HEK293 (cell line): ENCODE measurements at regions not wholly inside any gene's neighbourhood (a gene's known extent, or its start where the extent isn't known, plus 50 kb on each side); places are given as distances from the start of the nearest gene placed in this dataset.

Source experiments
- CTCF ChIP-seq: fragments of 450-650 bp; formaldehyde crosslinking; IDR thresholded peaks from 2 replicates; pipeline ENCODE4 v1.5.1; 2016; ENCODE audit warnings: missing biosample characterization, missing genetic modification characterization
- GFI1B ChIP-seq: fragments of 450-650 bp; formaldehyde crosslinking; IDR thresholded peaks from 2 replicates; pipeline ENCODE4 v1.5.1; 2016; ENCODE audit warnings: missing biosample characterization, missing genetic modification characterization
- MYNN ChIP-seq: fragments of 450-650 bp; formaldehyde crosslinking; IDR thresholded peaks from 2 replicates; pipeline ENCODE4 v1.5.1; 2016; ENCODE audit warnings: missing biosample characterization, missing genetic modification characterization, borderline replicate concordance
- ZBTB8A ChIP-seq: fragments of 450-650 bp; formaldehyde crosslinking; IDR thresholded peaks from 2 replicates; pipeline ENCODE4 v1.5.1; 2016; ENCODE audit warnings: missing biosample characterization, missing genetic modification characterization
- ZNF112 ChIP-seq: fragments of 450-650 bp; formaldehyde crosslinking; IDR thresholded peaks from 2 replicates; pipeline ENCODE4 v1.5.0; 2017; ENCODE audit warnings: missing biosample characterization, missing genetic modification characterization
- ZNF18 ChIP-seq: fragments of 450-650 bp; formaldehyde crosslinking; IDR thresholded peaks from 2 replicates; pipeline ENCODE4 v1.5.1; 2016; ENCODE audit warnings: missing biosample characterization, missing genetic modification characterization
- ZNF274 ChIP-seq, 2 experiments: fragments of 200-500 bp in 1 of 2; fragments of 450-650 bp in 1 of 2; sonication (Bioruptor generic) in 1 of 2; formaldehyde crosslinking in 1 of 2; IDR thresholded peaks; 2 replicates each; pipeline versions ENCODE4 v1.5.1 to v1.6.1; 2014 to 2016; ENCODE audit warnings: borderline replicate concordance in 1 of 2, inconsistent platforms in 1 of 2, low read length in 1 of 2, missing biosample characterization in 1 of 2, missing genetic modification characterization in 1 of 2
- ZNF362 ChIP-seq: fragments of 450-650 bp; formaldehyde crosslinking; IDR thresholded peaks from 2 replicates; pipeline ENCODE4 v1.5.1; 2016; ENCODE audit warnings: missing biosample characterization, missing genetic modification characterization
- ZNF423 ChIP-seq: fragments of 450-650 bp; formaldehyde crosslinking; IDR thresholded peaks from 2 replicates; pipeline ENCODE4 v1.5.1; 2016; ENCODE audit warnings: missing biosample characterization, missing genetic modification characterization
- ZNF623 ChIP-seq: fragments of 450-650 bp; formaldehyde crosslinking; IDR thresholded peaks from 2 replicates; pipeline ENCODE4 v1.5.1; 2016; ENCODE audit warnings: missing biosample characterization, missing genetic modification characterization
- ZNF639 ChIP-seq: fragments of 450-650 bp; formaldehyde crosslinking; IDR thresholded peaks from 2 replicates; pipeline ENCODE4 v1.5.1; 2016; ENCODE audit warnings: missing biosample characterization, missing genetic modification characterization
- ZSCAN30 ChIP-seq: fragments of 450-650 bp; IDR thresholded peaks from 2 replicates; pipeline ENCODE4 v1.5.1; 2018; ENCODE audit warnings: missing biosample characterization, mild to moderate bottlenecking, missing genetic modification characterization, moderate library complexity

- no peak for TF ChIP-seq ZNF639 (tag by site-specific recombination)
- no peak for TF ChIP-seq ZBTB8A (tag by site-specific recombination)
- TF ChIP-seq MYNN (tag by site-specific recombination): no peak
- TF ChIP-seq ZNF623 (tag by site-specific recombination): no peak
- no peak for TF ChIP-seq CTCF (tag by site-specific recombination)
- no peak for TF ChIP-seq ZNF274 (IDR thresholded peaks at IDR 0.05; ENCODE audit: low read length)
- TF ChIP-seq ZNF274 (tag by site-specific recombination; IDR thresholded peaks at IDR 0.05; ENCODE audit: borderline replicate concordance): no peak
- TF ChIP-seq GFI1B (tag by site-specific recombination): no peak
- TF ChIP-seq ZNF362 (tag by site-specific recombination): no peak
- TF ChIP-seq ZSCAN30 (tag by site-specific recombination): no peak
- TF ChIP-seq ZNF423 (tag by site-specific recombination): no peak
- no peak for TF ChIP-seq ZNF18 (tag by site-specific recombination)
- TF ChIP-seq ZNF112 (tag by site-specific recombination): no peak
These were observed 185.5 kb downstream of the PDGFRA start for GRCh38 chr4:54414545-54414944.
